GM19328 (cell line): ENCODE measurements at regions not wholly inside any gene's neighbourhood (a gene's known extent, or its start where the extent isn't known, plus 50 kb on each side); places are given as distances from the start of the nearest gene placed in this dataset.
"Not testable (repeated sequence)": the region's sequence is repeated elsewhere in the genome, so short reads cannot be mapped to it uniquely, and the experiment has no call there.

Source experiments
- ATAC-seq: cut with Tn5 transposase; IDR thresholded peaks from one replicate; pipeline ENCODE4 v1.9.1; 2021; ENCODE audit warnings: mild to moderate bottlenecking, moderate library complexity; ENCODE audit not compliant: unreplicated experiment

- no peak for ATAC-seq
Observed at GRCh38 chr5:2101685-2102084, 219.0 kb upstream of the IRX4 start.

- ATAC-seq = no peak
Observed at GRCh38 chr5:2096887-2097505, 214.3 kb upstream of the IRX4 start.

GRCh38 chr5:2095011-2095410 is 212.3 kb upstream of the IRX4 start:
- no peak for ATAC-seq

- no peak for ATAC-seq
Observed at GRCh38 chr5:2094616-2094995, 211.9 kb upstream of the IRX4 start.

- no peak for ATAC-seq
Observed at GRCh38 chr5:2093859-2094615, 211.3 kb upstream of the IRX4 start.

GRCh38 chr5:2091921-2092320 is 209.2 kb upstream of the IRX4 start:
- no peak for ATAC-seq

- no peak for ATAC-seq
Observed at GRCh38 chr5:2087980-2088379, 205.3 kb upstream of the IRX4 start.

DNA sequence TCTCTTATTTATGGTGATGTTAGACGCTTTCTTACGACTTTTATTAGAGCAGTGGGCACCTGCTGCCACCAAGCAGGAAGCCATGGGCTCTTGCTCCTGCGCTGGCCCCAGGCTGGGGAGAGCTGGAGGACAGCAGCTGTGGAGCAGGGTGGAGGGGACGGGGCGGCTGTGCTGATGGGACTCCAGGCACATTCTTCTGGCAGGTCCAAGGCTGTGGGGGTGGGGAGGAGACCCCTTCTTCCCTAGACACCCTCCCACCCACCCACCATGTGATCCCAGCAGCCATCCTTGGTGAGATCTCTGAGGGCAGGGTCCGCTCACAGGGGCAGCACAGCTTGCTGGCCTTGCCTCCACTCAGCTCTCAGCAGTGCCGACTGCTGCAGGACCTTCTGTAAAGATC is 192.6 kb upstream of the IRX4 start:
- ATAC-seq = no peak

DNA sequence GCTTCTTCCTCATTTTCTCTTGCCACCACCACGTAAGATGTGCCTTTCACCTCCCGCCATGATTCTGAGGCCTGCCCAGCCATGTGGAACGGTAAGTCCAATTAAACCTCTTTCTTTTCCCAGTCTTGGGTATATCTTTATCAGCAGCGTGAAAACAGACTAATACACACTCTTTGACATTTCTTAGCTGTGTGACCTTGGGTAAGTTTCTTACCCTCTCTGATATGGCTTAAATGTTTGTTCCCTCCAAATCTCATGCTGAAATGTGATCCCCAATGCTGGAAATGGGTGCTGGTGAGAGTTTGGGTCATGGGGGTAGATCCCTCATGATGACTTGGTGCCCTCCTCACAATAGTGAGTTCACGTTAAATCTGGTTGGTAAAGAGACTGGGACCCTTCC is 188.8 kb upstream of the IRX4 start:
- no peak for ATAC-seq

DNA sequence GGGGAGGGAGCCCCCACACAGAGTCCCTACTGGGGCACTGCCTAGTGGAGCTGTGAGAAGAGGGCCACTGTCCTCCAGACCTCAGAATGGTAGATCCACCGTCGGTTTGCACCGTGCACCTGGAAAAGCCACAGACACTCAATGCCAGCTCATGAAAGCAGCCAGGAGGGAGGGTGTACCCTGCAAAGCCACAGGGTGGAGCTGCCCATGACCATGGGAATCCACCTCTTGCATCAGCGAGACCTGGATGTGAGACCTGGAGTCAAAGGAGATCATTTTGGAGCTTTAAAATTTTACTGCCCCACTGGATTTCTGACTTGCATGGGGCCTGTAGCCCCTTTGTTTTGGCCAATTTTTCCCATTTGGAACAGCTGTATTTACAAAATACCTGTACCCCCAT is 188.1 kb upstream of the IRX4 start:
- not testable (repeated sequence) for ATAC-seq

DNA sequence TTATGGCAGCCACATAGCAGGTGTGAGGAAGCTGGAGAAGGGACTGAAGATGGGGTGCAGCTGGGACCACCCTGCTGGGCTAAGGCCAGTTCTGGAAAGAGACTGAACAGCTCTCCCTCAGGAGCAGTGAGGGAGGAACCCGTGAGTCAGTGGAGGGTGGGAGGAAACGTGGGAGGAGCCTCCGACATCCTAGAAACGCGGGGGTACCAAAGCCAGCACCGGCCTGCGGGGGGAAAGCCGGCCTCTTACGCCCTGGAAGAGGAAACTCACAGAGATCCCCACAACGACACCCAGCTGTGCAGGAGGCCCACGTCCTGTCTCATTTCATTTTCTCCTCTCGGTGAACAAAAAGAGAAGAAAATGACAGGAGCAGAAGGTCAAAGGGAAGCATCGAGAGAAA is 185.8 kb upstream of the IRX4 start:
- no peak for ATAC-seq

DNA sequence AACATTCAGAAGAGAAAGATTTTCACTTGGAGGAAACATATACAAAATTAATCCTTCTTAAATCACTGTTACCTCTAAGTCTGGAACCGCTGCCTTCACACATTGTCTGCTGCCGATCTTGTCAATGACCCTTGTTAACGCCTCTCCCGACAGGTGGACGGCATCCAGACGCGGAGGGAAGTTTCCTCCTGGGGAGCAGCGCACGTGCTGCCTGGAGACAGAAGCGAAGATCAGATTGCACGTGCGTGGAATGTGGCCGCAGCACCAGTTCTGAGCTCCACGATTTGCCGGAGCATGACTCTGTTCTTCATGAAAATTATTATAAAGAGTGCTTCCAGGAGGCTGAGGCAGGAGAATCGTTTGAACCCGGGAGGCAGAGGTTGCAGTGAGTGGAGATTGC is 183.6 kb upstream of the IRX4 start:
- ATAC-seq = no peak

GRCh38 chr5:2063380-2063779 is 180.7 kb upstream of the IRX4 start:
- not testable (repeated sequence) for ATAC-seq

DNA sequence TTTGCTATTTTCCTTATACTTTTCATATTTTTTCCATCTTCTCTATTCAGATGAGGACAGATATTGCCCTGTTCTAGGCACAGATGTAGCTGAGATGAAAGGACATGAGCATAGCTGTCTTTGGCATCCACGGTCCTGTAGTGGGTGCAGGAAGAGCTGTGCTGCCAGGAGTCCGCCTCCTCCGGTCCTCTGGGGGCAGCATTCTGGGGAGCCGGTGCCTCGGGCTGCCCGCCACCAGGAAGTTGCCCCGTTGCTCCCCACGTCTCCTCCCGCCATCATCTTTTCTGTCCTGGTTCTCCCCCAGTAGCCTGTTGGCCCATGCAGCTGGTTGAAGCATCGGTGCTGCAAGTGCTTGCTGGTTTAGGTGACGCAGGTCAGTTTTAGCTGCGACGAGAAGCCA is 170.0 kb upstream of the IRX4 start:
- ATAC-seq = no peak

DNA sequence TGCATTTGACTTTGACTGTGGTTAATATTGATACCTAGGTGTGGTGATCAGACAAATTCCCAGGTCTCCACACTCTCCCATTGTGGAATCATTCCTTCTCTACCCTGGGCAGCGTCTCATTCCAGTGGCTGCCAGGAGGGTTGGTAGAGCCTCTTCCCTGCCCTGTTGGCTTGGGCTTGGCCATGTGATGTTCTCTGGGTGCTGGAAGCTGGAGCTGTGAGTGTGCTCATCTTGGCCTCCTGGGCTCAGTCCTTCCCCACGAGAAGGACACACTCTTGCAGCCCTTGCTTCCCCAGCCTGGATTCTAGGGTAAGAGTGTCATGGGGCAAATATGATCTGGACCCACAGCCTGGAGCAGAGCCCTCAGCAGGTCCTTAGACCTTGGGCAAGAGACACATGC is 167.2 kb upstream of the IRX4 start:
- no peak for ATAC-seq

GRCh38 chr5:2048664-2049063 is 165.9 kb upstream of the IRX4 start:
- ATAC-seq = no peak

- no peak for ATAC-seq
Observed at GRCh38 chr5:2047341-2047927, 164.7 kb upstream of the IRX4 start.

- ATAC-seq = no peak
Observed at GRCh38 chr5:2044041-2044440, 161.3 kb upstream of the IRX4 start.

- no peak for ATAC-seq
Observed at GRCh38 chr5:2039180-2039531, 156.4 kb upstream of the IRX4 start.

DNA sequence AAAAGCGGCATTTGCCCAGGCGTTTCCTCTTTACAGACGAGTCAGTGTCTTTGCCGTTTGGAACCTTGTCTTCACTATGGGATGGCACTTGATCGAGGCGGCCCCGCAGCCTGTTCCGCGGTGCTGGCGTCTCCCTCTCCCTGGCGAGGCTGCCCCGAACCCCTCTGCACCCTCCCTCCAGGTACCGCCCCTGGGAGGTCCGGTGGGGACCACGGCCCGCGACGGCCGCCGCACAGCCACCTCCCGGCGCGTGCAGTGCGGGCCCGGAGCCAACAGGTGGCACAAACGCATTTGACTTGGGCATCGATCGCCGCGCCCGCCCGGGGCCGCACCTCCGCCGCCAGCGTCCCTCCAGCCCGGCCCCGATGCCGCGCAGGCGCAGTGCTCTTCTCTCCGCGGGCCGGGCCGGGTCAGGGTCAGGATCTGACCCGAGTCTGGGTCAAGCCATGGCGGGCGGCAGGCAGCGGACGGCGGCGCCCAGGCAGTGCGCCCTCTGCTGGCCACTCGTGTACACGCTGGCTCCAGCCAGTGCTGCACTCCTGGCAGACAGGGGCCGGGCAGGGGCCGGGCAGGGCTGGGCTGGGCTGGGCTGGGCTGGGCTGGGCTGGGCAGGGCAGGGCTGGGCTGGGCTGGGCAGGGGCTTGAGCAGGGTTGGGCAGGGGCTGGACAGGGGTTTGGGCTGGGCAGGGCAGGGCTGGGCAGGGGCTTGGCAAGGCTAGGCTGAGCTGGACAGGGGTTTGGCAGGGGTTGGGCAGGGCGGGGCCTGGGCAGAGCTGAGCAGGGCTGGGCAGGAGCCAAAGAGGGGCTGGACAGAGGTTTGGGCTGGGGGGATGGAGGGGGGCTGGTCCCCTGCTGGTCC is 155.8 kb upstream of the IRX4 start:
- peak; percentile 95 for ATAC-seq

DNA sequence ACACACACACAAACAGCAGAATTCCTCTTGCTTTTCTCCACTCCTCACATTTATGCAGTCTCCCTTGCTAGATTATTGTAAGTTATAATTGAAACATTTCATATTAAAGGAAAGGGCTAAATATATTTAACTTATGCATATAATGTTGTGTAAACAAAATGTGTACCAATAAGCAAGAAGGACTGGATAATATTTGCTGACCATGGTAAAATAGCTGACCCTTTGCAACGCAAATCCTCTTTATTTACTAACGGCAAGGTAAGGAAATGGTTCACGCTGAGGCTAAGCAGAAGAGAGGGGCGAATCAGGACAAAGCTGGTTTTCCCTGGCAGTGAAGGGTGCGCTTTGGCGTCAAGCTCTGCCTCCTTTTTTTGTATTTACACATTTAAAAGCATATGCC is 154.2 kb upstream of the IRX4 start:
- ATAC-seq = no peak

GRCh38 chr5:2032432-2032831 is 149.7 kb upstream of the IRX4 start:
- no peak for ATAC-seq
